Progenitor cell of endocrine pancreas (in vitro differentiated cells): ENCODE measurements at regions not wholly inside any gene's neighbourhood (a gene's known extent, or its start where the extent isn't known, plus 50 kb on each side); places are given as distances from the start of the nearest gene placed in this dataset.
"Not testable (repeated sequence)": the region's sequence is repeated elsewhere in the genome, so short reads cannot be mapped to it uniquely, and the experiment has no call there.

Experiments used
- DNase-seq: peaks from one replicate; pipeline ENCODE4 v3.0.0; 2021; ENCODE audit warnings: low spot score; ENCODE audit not compliant: unreplicated experiment
- H3K27ac Mint-ChIP-seq: 2 replicates; pipeline ENCODE4 v1.8.0; 2021; ENCODE audit warnings: mild to moderate bottlenecking, moderate library complexity, mixed read lengths
- H3K27me3 Mint-ChIP-seq: 2 replicates; pipeline ENCODE4 v1.8.0; 2021; ENCODE audit warnings: mixed read lengths
- H3K36me3 Mint-ChIP-seq: 2 replicates; pipeline ENCODE4 v1.8.0; 2022; ENCODE audit warnings: mixed read lengths; ENCODE audit not compliant: insufficient read depth
- H3K4me1 Mint-ChIP-seq: 2 replicates; pipeline ENCODE4 v1.8.0; 2021; ENCODE audit warnings: low read depth, mixed read lengths
- H3K4me3 Mint-ChIP-seq: 2 replicates; pipeline ENCODE4 v1.8.0; 2021; ENCODE audit warnings: low read depth, mild to moderate bottlenecking, moderate library complexity, mixed read lengths
- H3K9me3 Mint-ChIP-seq: 2 replicates; pipeline ENCODE4 v1.8.0; 2021; ENCODE audit warnings: low read depth, mixed read lengths
- CTCF ChIP-seq: fragments of 200-600 bp; sonication (generic); IDR thresholded peaks from one replicate; pipeline ENCODE4 v1.5.0; 2021; ENCODE audit warnings: antibody characterized with exemption, mild to moderate bottlenecking; ENCODE audit not compliant: unreplicated experiment

- Mint-ChIP-seq H3K9me3 (no peaks in the 10 kb centered on the region), H3K27me3 (peaks cover 75% of the 10 kb centered on the region), H3K4me3 (no peak overlapping the region), H3K4me1 (peaks cover 3% of the 10 kb centered on the region), H3K27ac (no peak overlapping the region), H3K36me3 (no peaks in the 10 kb centered on the region)
- TF ChIP-seq CTCF = no peak
- no peak for DNase-seq
These were observed 118.0 kb upstream of the ZNF536 start for GRCh38 chr19:30254158-30254557.

- H3K27ac Mint-ChIP-seq = no peak overlapping the region
These were observed 117.4 kb upstream of the ZNF536 start for GRCh38 chr19:30254789-30255188.

GRCh38 chr19:30255791-30256495, 116.2 kb upstream of the ZNF536 start:
- no peaks in the 10 kb centered on the region for H3K36me3 Mint-ChIP-seq
- TF ChIP-seq CTCF = peak; percentile 21
- no peaks in the 10 kb centered on the region for H3K9me3 Mint-ChIP-seq
- H3K4me3 Mint-ChIP-seq = no peak overlapping the region
- no peak overlapping the region for H3K27ac Mint-ChIP-seq
- no peak for DNase-seq
- peaks cover 69% of the 10 kb centered on the region for H3K27me3 Mint-ChIP-seq
- H3K4me1 Mint-ChIP-seq = peaks cover 3% of the 10 kb centered on the region

More at GRCh38 chr19:30254789-30255188, 117.4 kb upstream of the ZNF536 start:
- Mint-ChIP-seq H3K27me3 (peaks cover 72% of the 10 kb centered on the region), H3K4me3 (no peak overlapping the region), H3K36me3 (no peaks in the 10 kb centered on the region), H3K9me3 (no peaks in the 10 kb centered on the region), H3K4me1 (peaks cover 3% of the 10 kb centered on the region)
- no peak for DNase-seq
- no peak for TF ChIP-seq CTCF

- H3K27ac Mint-ChIP-seq = no peak overlapping the region
These were observed 115.7 kb upstream of the ZNF536 start for GRCh38 chr19:30256496-30256850.

DNA sequence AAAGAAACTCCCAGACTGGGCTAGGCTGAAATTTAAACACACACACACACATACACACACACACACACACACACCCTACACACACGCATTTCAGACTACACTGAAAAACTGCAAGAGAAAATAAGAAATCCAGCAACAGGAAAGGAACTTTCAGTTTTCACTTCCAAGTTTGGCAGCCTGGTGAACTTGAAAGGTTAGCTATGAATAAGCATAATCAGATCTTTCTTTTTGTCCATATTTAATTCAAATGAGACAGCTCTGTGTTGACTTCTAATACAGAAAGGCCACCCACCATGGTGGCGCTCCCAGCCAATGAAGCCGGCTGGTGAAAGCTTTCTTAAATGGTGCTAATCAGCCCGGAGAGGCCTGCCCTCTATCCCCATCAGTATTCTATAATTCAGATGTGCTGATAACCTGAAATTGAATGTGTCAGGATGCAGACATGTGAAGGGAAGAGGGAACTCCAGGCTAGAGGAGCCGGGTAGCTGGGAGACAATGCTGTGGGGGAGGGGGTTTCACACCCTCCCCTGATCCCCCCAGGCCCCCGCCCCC, 108.3 kb upstream of the ZNF536 start:
- no peak overlapping the region for H3K27ac Mint-ChIP-seq
- peaks cover 11% of the 10 kb centered on the region for H3K4me1 Mint-ChIP-seq
- H3K36me3 Mint-ChIP-seq = no peaks in the 10 kb centered on the region
- H3K27me3 Mint-ChIP-seq = peaks cover 46% of the 10 kb centered on the region
- DNase-seq = no peak
- H3K4me3 Mint-ChIP-seq = no peak overlapping the region
- no peaks in the 10 kb centered on the region for H3K9me3 Mint-ChIP-seq
- TF ChIP-seq CTCF = no peak

More at GRCh38 chr19:30256496-30256850, 115.7 kb upstream of the ZNF536 start:
- H3K27me3 Mint-ChIP-seq = peaks cover 68% of the 10 kb centered on the region
- peaks cover 3% of the 10 kb centered on the region for H3K4me1 Mint-ChIP-seq
- no peaks in the 10 kb centered on the region for H3K9me3 Mint-ChIP-seq
- no peak overlapping the region for H3K4me3 Mint-ChIP-seq
- no peaks in the 10 kb centered on the region for H3K36me3 Mint-ChIP-seq
- no peak for TF ChIP-seq CTCF
- DNase-seq = no peak

DNA sequence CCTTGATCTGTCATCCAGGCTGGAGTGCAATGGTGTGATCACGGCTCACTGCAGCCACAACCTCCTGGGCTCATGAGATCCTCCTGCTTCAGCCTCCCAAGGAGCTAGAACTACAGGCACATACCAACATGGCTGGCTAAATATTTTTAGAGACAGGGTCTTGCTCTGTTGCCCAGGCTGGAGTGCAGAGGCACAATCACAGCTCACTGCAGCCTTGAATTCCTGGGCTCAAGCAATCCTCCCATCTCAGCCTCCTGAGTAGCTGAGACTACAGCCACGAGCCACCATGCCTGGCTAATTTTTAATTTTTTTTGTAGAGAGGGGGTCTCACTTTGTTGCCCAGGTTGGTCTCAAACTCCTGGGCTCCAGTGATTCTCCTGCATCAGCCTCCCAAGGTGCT, 106.3 kb upstream of the ZNF536 start:
- H3K27ac Mint-ChIP-seq, H3K4me3 Mint-ChIP-seq, H3K36me3 Mint-ChIP-seq, DNase-seq, H3K9me3 Mint-ChIP-seq: not testable (repeated sequence)
- H3K27me3 Mint-ChIP-seq = peaks cover 44% of the 10 kb centered on the region
- H3K4me1 Mint-ChIP-seq = peaks cover 11% of the 10 kb centered on the region
